CMK (cell line): ENCODE measurements at regions not wholly inside any gene's neighbourhood (a gene's known extent, or its start where the extent isn't known, plus 50 kb on each side); places are given as distances from the start of the nearest gene placed in this dataset.

Experiments
- DNase-seq: peaks from one replicate; pipeline ENCODE4 v3.0.0-alpha.2; 2010; ENCODE audit warnings: low read depth

- no peak for DNase-seq
Measured at GRCh38 chr1:193799948-193800690, 613.7 kb upstream of the B3GALT2 start.

GRCh38 chr1:193799371-193799770 is 613.0 kb upstream of the B3GALT2 start:
- no peak for DNase-seq

GRCh38 chr1:193794239-193794638 is 607.8 kb upstream of the B3GALT2 start:
- no peak for DNase-seq

GRCh38 chr1:193791746-193792145 is 605.3 kb upstream of the B3GALT2 start:
- no peak for DNase-seq

- no peak for DNase-seq
Measured at GRCh38 chr1:193787061-193787460, 600.6 kb upstream of the B3GALT2 start.

- no peak for DNase-seq
Measured at GRCh38 chr1:193785850-193786420, 599.5 kb upstream of the B3GALT2 start.

- DNase-seq = no peak
Measured at GRCh38 chr1:193774536-193775323, 588.3 kb upstream of the B3GALT2 start.

- no peak for DNase-seq
Measured at GRCh38 chr1:193771596-193771995, 585.2 kb upstream of the B3GALT2 start.

GRCh38 chr1:193769651-193770050 is 583.2 kb upstream of the B3GALT2 start:
- no peak for DNase-seq

- DNase-seq = no peak
Measured at GRCh38 chr1:193767886-193768285, 581.5 kb upstream of the B3GALT2 start.

- no peak for DNase-seq
Measured at GRCh38 chr1:193766329-193766728, 579.9 kb upstream of the B3GALT2 start.

- DNase-seq = no peak
Measured at GRCh38 chr1:193763266-193763665, 576.9 kb upstream of the B3GALT2 start.

- DNase-seq = no peak
Measured at GRCh38 chr1:193762236-193762635, 575.8 kb upstream of the B3GALT2 start.

- DNase-seq = no peak
Measured at GRCh38 chr1:193755441-193755840, 569.0 kb upstream of the B3GALT2 start.

- DNase-seq = no peak
Measured at GRCh38 chr1:193754732-193755427, 568.5 kb upstream of the B3GALT2 start.

- DNase-seq = no peak
Measured at GRCh38 chr1:193754151-193754550, 567.7 kb upstream of the B3GALT2 start.

GRCh38 chr1:193753038-193753756 is 566.8 kb upstream of the B3GALT2 start:
- DNase-seq = no peak

- no peak for DNase-seq
Measured at GRCh38 chr1:193749868-193750267, 563.5 kb upstream of the B3GALT2 start.

- DNase-seq = no peak
Measured at GRCh38 chr1:193747579-193747978, 561.2 kb upstream of the B3GALT2 start.

- no peak for DNase-seq
Measured at GRCh38 chr1:193741228-193741627, 554.8 kb upstream of the B3GALT2 start.

GRCh38 chr1:193740762-193741161 is 554.3 kb upstream of the B3GALT2 start:
- no peak for DNase-seq

- no peak for DNase-seq
Measured at GRCh38 chr1:193736507-193736906, 550.1 kb upstream of the B3GALT2 start.
